ENCODE measurements at regions not wholly inside any gene's neighbourhood (a gene's known extent, or its start where the extent isn't known, plus 50 kb on each side); places are given as distances from the start of the nearest gene placed in this dataset.

DNA sequence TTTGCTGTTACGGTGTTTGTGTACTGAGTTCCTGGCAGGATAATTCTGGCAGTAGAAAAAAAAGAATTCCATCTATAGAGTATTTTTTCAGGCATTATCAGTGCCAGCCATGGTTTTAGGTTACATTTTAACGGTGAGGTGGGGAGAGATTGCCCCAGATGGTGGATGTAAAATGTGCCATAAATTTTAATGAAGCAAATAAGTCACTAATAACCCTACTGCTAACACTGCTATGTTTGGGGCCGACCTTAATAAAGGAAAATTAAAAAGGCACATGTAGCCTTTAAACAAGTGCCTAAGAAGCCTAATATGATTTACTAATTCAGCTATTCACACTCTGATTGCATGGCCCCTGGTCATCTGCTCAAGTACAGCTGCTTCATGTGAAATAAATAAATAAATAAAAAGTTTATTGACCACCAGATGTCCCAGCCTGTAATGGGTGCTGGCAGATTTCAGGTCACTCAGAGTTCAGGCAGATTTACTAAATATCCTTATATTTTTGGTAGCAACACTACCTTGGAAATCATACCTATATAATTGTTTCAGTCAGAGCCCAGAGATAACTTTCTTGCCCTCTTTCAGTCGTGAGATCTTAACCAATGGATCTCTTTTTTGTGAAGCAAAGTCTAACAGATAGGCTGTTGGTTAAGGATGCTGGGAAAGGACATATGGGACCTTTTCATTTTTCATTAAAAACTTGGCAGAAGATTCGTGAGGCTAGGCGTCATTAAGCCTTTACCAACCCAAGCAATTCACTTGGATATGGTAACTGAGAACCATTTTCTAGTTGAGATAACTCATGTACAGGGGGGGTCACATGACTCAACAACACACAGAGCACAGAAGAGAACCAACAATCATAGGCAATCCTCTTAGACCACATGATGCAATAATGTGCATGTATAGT, 495.0 kb upstream of the NRSN1 start:
- peaks cover 0 to 1% (median 0%) of the 10 kb centered on the region in 4 donors for H3K9me3 ChIP-seq
- no peak for DNase-seq (ENCODE audit: low spot score in 2 of 2)
- H3K27me3 ChIP-seq: no peaks in the 10 kb centered on the region
- no peak overlapping the region for H3K4me3 ChIP-seq
- H3K4me1 ChIP-seq: no peaks in the 10 kb centered on the region
- 82 to 84% methylated on average over 6 of the region's 6 CpGs for WGBS, 2 donors
- no peak for TF ChIP-seq POLR2A (IDR thresholded peaks at IDR 0.05)
- TF ChIP-seq EP300 (IDR thresholded peaks at IDR 0.05): no peak
- TF ChIP-seq, protein P1, sequence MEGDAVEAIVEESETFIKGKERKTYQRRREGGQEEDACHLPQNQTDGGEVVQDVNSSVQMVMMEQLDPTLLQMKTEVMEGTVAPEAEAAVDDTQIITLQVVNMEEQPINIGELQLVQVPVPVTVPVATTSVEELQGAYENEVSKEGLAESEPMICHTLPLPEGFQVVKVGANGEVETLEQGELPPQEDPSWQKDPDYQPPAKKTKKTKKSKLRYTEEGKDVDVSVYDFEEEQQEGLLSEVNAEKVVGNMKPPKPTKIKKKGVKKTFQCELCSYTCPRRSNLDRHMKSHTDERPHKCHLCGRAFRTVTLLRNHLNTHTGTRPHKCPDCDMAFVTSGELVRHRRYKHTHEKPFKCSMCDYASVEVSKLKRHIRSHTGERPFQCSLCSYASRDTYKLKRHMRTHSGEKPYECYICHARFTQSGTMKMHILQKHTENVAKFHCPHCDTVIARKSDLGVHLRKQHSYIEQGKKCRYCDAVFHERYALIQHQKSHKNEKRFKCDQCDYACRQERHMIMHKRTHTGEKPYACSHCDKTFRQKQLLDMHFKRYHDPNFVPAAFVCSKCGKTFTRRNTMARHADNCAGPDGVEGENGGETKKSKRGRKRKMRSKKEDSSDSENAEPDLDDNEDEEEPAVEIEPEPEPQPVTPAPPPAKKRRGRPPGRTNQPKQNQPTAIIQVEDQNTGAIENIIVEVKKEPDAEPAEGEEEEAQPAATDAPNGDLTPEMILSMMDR (IDR thresholded peaks at IDR 0.05): no peak
- H3K36me3 ChIP-seq: no peaks in the 10 kb centered on the region
- no peak overlapping the region for H3K27ac ChIP-seq

DNA sequence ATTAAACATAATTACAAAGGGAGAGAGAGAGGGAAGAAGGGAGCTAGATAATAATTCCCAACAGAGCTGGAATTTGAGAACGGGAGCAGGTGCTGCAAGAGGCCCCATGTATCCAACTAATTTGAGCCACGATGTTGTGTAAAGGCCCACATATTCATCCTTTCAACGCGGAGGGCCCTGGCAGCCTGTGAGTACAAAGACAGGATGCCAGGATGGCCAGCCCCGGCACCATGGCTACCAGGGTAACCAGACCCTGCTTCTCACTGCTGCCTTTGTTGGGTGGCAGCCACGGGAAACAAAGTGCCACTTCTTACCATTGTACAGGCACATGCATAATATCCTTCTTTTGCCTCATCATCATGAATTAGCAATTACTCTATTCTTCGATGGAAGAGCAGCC, 492.0 kb upstream of the NRSN1 start:
- H3K4me3 ChIP-seq: no peak overlapping the region
- peaks cover 0 to 5% (median 0%) of the 10 kb centered on the region in 4 donors for H3K9me3 ChIP-seq
- TF ChIP-seq POLR2A (IDR thresholded peaks at IDR 0.05) (no peak), EP300 (IDR thresholded peaks at IDR 0.05) (no peak)
- no peaks in the 10 kb centered on the region for H3K27me3 ChIP-seq
- DNase-seq (ENCODE audit: low spot score in 2 of 2): no peak
- no peaks in the 10 kb centered on the region for H3K36me3 ChIP-seq
- H3K27ac ChIP-seq: no peak overlapping the region
- H3K4me1 ChIP-seq: no peaks in the 10 kb centered on the region
- 45 to 63% methylated on average over 7 of the region's 7 CpGs for WGBS, 2 donors

DNA sequence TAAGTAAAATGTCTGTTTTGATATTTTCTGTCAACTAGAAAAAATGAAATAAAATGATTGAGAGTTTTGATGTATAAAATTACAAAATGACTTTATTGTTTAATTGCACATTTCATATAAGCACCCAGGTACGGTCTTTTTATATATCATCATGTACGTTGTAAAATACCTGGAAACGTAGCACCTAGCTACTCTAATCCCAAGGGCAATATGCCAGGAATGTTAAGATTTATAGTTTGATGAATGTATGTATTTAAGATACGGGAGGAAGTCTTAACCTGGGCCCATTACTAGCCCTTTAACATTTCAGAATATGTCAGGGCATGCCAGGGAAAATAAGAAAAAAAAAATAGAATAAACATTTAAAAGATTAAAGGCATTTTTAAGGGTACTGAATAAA, 490.9 kb upstream of the NRSN1 start:
- Histone ChIP-seq H3K27ac (no peak overlapping the region), H3K9me3 (peaks cover 0 to 5% (median 0%) of the 10 kb centered on the region in 4 donors), H3K4me1 (no peaks in the 10 kb centered on the region), H3K36me3 (no peaks in the 10 kb centered on the region), H3K27me3 (no peaks in the 10 kb centered on the region), H3K4me3 (no peak overlapping the region)
- no peak for TF ChIP-seq EP300 (IDR thresholded peaks at IDR 0.05)
- no peak for TF ChIP-seq POLR2A (IDR thresholded peaks at IDR 0.05)
- TF ChIP-seq, protein P1 (IDR thresholded peaks at IDR 0.05): no peak
- 88% methylated on average over 4 of the region's 4 CpGs for WGBS, 2 donors
- no peak for DNase-seq (ENCODE audit: low spot score in 2 of 2)

DNA sequence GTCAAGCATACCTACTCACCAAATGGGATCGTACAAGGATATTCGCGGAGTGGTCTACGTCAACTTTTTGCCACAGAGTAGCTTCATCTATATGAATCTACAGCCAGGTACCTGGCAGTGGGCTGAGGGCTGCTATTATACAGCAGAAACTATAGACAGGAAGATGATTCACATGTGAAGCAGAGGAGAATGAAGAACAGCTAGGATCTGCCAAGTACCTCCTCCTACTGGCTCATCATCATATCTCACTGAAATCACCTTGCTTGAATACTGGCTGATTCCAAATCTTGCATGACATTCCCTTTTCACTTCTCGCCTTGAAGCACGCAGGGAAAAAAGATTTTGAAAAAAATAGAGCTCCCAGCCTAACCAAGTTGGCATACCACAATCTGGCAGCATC, 488.7 kb upstream of the NRSN1 start:
- Histone ChIP-seq H3K4me3 (no peak overlapping the region), H3K4me1 (no peaks in the 10 kb centered on the region), H3K9me3 (peaks cover 0 to 5% (median 0%) of the 10 kb centered on the region in 4 donors), H3K27me3 (no peaks in the 10 kb centered on the region), H3K27ac (no peak overlapping the region), H3K36me3 (no peaks in the 10 kb centered on the region)
- WGBS, 2 donors: 94 to 95% methylated on average over 6 of the region's 6 CpGs
- no peak for DNase-seq (ENCODE audit: low spot score in 2 of 2)
- no peak for TF ChIP-seq EP300 (IDR thresholded peaks at IDR 0.05)
- TF ChIP-seq, protein P1 (IDR thresholded peaks at IDR 0.05): no peak
- TF ChIP-seq POLR2A (IDR thresholded peaks at IDR 0.05): no peak

DNA sequence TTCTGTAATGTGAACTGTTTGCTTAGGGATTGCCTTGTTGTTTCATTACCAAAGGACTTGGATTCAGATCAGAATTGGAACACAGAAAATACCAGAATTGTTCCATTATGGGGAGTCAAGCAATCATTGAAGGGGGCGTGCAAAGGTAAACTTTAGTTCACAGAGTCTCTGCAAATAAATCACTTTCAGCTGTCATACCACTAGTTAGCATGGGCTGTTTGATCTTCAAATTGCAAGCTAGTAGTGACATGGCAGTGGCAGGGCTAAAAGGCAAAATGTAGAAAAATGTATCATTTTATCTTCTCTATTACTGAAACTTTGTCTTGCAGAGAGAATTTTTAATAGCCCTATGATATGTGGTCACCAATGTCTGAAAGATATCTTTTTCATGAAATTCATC, 483.2 kb upstream of the NRSN1 start:
- Histone ChIP-seq H3K27ac (no peak overlapping the region), H3K4me1 (no peaks in the 10 kb centered on the region), H3K4me3 (no peak overlapping the region), H3K9me3 (no peaks in the 10 kb centered on the region), H3K36me3 (no peaks in the 10 kb centered on the region), H3K27me3 (no peaks in the 10 kb centered on the region)
- TF ChIP-seq, protein P1 (IDR thresholded peaks at IDR 0.05): no peak
- TF ChIP-seq POLR2A (IDR thresholded peaks at IDR 0.05) (no peak), EP300 (IDR thresholded peaks at IDR 0.05) (no peak)
- WGBS, 2 donors: 54 to 75% methylated on average over 1 of the region's 1 CpG
- DNase-seq (ENCODE audit: low spot score in 2 of 2): no peak

Data from tibial nerve (tissue), 4 donors.